GM12878 (cell line): ENCODE measurements at regions not wholly inside any gene's neighbourhood (a gene's known extent, or its start where the extent isn't known, plus 50 kb on each side); places are given as distances from the start of the nearest gene placed in this dataset.
"Not testable (repeated sequence)": the region's sequence is repeated elsewhere in the genome, so short reads cannot be mapped to it uniquely, and the experiment has no call there.

Source experiments
- ATAC-seq: fragments of 200-7000 bp; cut with Tn5 transposase; 3 replicates; pipeline ENCODE4 v1.9.1; 2020; ENCODE audit warnings: mild to moderate bottlenecking, moderate library complexity
- BruUV-seq: library from RNA; stranded (reverse); fragments of 400-500 nt; replicated peaks from 2 replicates; lab custom pipeline; 2021; lab: Mats Ljungman, UMichigan
- CTCF ChIA-PET: fragments of 300-600 bp; sonication (Branson Sonifier 250); formaldehyde crosslinking; extraction: SDS; loops from one replicate; lab custom pipeline; 2021; ENCODE audit warnings: inconsistent platforms; lab: Yijun Ruan, JAX
- POLR2A ChIA-PET: fragments of 350-600 bp; formaldehyde crosslinking; extraction: SDS; loops from one replicate; lab custom pipeline; 2021; ENCODE audit warnings: inconsistent platforms; lab: Charles Lee
- RAD21 ChIA-PET: fragments of 300-600 bp; sonication (Branson Sonifier 250); formaldehyde crosslinking; loops from one replicate; lab custom pipeline; 2023; ENCODE audit warnings: antibody characterized with exemption; ENCODE audit not compliant: unreplicated experiment; lab: Charles Lee
- SMC1A ChIA-PET: fragments of 300-600 bp; sonication (Branson Sonifier 250); formaldehyde crosslinking; loops from one replicate; lab custom pipeline; 2023; ENCODE audit not compliant: unreplicated experiment, uncharacterized antibody; lab: Charles Lee
- DNase-seq: peaks from one replicate; pipeline ENCODE4 v3.0.0-alpha.2; 2011; ENCODE audit warnings: low read depth, low spot score
- FAIRE-seq: peaks from 3 replicates; lab custom pipeline; 2011; peaks lifted over from hg19 to GRCh38; lab: Jason Lieb, UNC
- H2AFZ ChIP-seq: 2 replicates; pipeline ENCODE4 v1.6.0; 2011; ENCODE audit warnings: low read depth, low read length, control low read depth; ENCODE audit not compliant: control insufficient read depth
- H3K27ac ChIP-seq: 2 replicates; pipeline ENCODE4 v1.5.1; 2011; ENCODE audit warnings: control low read depth; ENCODE audit not compliant: control insufficient read depth, insufficient read depth
- H3K27me3 ChIP-seq, 2 experiments: replicated peaks in 1 of 2; 2 replicates each; pipeline versions ENCODE4 v1.6.0 to v1.6.1; 2011; ENCODE audit warnings: low read length in 1 of 2; ENCODE audit not compliant: control insufficient read depth in 2 of 2, insufficient read depth in 2 of 2
- H3K36me3 ChIP-seq, 2 experiments: 2 replicates each; pipeline ENCODE4 v1.5.1; 2011; ENCODE audit warnings: low read length in 1 of 2; ENCODE audit not compliant: control insufficient read depth in 2 of 2, insufficient read depth in 2 of 2
- H3K4me1 ChIP-seq: 2 replicates; pipeline ENCODE4 v1.6.1; 2011; ENCODE audit warnings: mild to moderate bottlenecking, low read length, moderate library complexity, mixed read lengths; ENCODE audit not compliant: control insufficient read depth, insufficient read depth
- H3K4me2 ChIP-seq: 2 replicates; pipeline ENCODE4 v1.6.0; 2011; ENCODE audit warnings: control low read depth; ENCODE audit not compliant: control insufficient read depth, insufficient read depth
- H3K4me3 ChIP-seq: fragments of 200-600 bp; sonication (generic); 2 replicates; pipeline ENCODE4 v1.5.1; 2016
- H3K79me2 ChIP-seq: 2 replicates; pipeline ENCODE4 v1.6.0; 2011; ENCODE audit warnings: low read length; ENCODE audit not compliant: control insufficient read depth, insufficient read depth
- H3K9ac ChIP-seq: 2 replicates; pipeline ENCODE4 v1.8.0; 2011; ENCODE audit warnings: low read length, control low read depth, mixed read lengths; ENCODE audit not compliant: control insufficient read depth, insufficient read depth
- H3K9me3 ChIP-seq: replicated peaks from 3 replicates; pipeline ENCODE4 v1.5.1; 2011; ENCODE audit warnings: mild to moderate bottlenecking, low read length; ENCODE audit not compliant: control insufficient read depth, insufficient read depth
- H4K20me1 ChIP-seq: 2 replicates; pipeline ENCODE4 v1.6.0; 2011; ENCODE audit not compliant: control insufficient read depth, insufficient read depth
- CBX3 ChIP-seq: fragments of 200-600 bp; sonication (generic); IDR thresholded peaks from 2 replicates; pipeline ENCODE4 v1.6.1; 2016; ENCODE audit warnings: low read depth, borderline replicate concordance
- HCFC1 ChIP-seq: fragments of 150-350 bp; IDR thresholded peaks from 2 replicates; pipeline ENCODE4 v1.6.1; 2014; ENCODE audit warnings: low read length
- HDAC2 ChIP-seq: fragments of 200-600 bp; sonication (generic); IDR thresholded peaks from 2 replicates; pipeline ENCODE4 v1.6.1; 2017
- IKZF2 ChIP-seq, 2 experiments: fragments of 450-650 bp; IDR thresholded peaks; 2 replicates each; pipeline ENCODE4 v1.6.1; 2017; ENCODE audit warnings: mild to moderate bottlenecking in 2 of 2, moderate library complexity in 2 of 2
- MYB ChIP-seq: fragments of 150-350 bp; IDR thresholded peaks from 2 replicates; pipeline ENCODE4 v1.6.1; 2014; ENCODE audit warnings: mild to moderate bottlenecking, low read depth, low read length, borderline replicate concordance
- RCOR1 ChIP-seq: conservative IDR thresholded peaks from 2 replicates; pipeline ENCODE4 v1.6.1; 2012; ENCODE audit warnings: low read depth, low read length, improper control_type of control experiment
- ZNF274 ChIP-seq: IDR thresholded peaks from one replicate; pipeline ENCODE4 v1.8.0; 2011; ENCODE audit not compliant: insufficient read length, insufficient read depth
- ZZZ3 ChIP-seq: IDR thresholded peaks from 2 replicates; pipeline ENCODE4 v1.6.1; 2011; ENCODE audit warnings: low read depth; ENCODE audit not compliant: control insufficient read depth, insufficient read length
- WGBS: methylation state at CpG from one replicate; pipeline ENCODE4 v1.1.6; 2016; ENCODE audit warnings: low lambda C conversion rate; ENCODE audit not compliant: insufficient replicate concordance, insufficient coverage; ENCODE audit errors: missing lambda C conversion rate; 5-methylcytosine and 5-hydroxymethylcytosine counted together
- in situ Hi-C: fragments of 300-500 bp; cut with MboI; formaldehyde crosslinking; loops from 9 replicates; pipeline ENCODE4 v1.14.3; 2018; ENCODE audit warnings: mixed read lengths
- intact Hi-C: fragments of 100-400 bp; cut with micrococcal nuclease; formaldehyde crosslinking; loops from one replicate; pipeline ENCODE4 v1.14.2; 2022; ENCODE audit not compliant: unreplicated experiment
- TF ChIP-seq, protein P1 (sequence below): fragments of 450-650 bp; IDR thresholded peaks from 2 replicates; pipeline ENCODE4 v1.6.1; 2018; ENCODE audit warnings: mild to moderate bottlenecking, low read depth, moderate library complexity; ENCODE audit not compliant: partially characterized antibody

DNA sequence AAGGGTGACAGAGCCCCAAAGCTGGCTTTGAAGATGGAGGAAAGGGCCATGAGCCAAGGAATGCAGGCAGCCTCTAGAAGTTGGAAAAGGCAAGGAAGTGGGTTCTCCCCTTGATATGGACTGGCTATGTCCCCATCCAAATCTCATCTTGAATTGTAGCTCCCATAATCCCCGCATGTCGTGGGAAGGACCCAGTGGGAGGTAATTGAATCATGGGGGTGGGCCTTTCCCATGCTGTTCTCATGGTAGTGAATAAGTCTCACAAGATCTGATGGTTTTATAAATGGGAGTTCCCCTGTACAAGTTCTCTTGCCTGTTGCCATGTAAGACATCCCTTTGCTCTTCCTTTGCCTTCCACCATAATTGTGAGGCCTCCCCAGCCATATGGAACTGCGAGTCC is 65.0 kb upstream of the NANOS1 start:
- intact Hi-C loops, FAIRE-seq, BruUV-seq, POLR2A ChIA-PET, in situ Hi-C loops, H3K27me3 ChIP-seq, H3K9ac ChIP-seq, H2AFZ ChIP-seq, H3K9me3 ChIP-seq, CTCF ChIA-PET, H3K4me3 ChIP-seq, H3K4me1 ChIP-seq, ATAC-seq, H4K20me1 ChIP-seq, SMC1A ChIA-PET, H3K36me3 ChIP-seq, DNase-seq, RAD21 ChIA-PET, H3K79me2 ChIP-seq, H3K4me2 ChIP-seq, H3K27ac ChIP-seq: not testable (repeated sequence)
- WGBS: 32% methylated on average over 3 of the region's 3 CpGs

DNA sequence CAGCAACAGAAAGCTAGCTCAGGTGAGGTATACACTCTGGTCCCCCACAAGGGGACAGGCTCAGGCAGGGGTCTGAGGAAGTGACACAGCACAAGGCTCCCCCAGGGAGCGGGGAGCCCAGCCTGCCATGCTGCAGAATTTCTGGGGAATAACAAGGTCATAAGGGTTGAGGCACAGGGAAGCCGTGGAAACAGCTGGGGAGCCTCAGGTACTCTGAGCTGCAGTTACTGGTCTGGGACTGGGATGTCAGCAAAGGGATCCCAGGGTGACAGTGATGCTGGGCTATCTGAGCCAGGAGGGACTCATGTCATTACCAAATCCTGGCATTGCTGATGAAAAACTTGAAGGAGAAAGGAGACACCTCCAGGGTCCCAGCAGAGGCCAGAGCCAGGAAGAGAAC is 64.4 kb upstream of the NANOS1 start:
- POLR2A ChIA-PET: no interaction called here
- SMC1A ChIA-PET: interaction anchor here (1.2 kb wide), 1 partner anchor 67 kb away, joined by 3 read pairs; no protein-coding TSS in a partner anchor
- BruUV-seq: no TSS peak

More for the DNA sequence above, 64.4 kb upstream of the NANOS1 start:
- CTCF ChIA-PET: no interaction called here
- RAD21 ChIA-PET: no interaction called here
- H3K4me3 ChIP-seq: no peak overlapping the region
- H4K20me1 ChIP-seq: no peaks in the 10 kb centered on the region
- no peak overlapping the region for H3K9ac ChIP-seq
- no peaks in the 10 kb centered on the region; the same call in 2 of the 3 replicates for H3K9me3 ChIP-seq
- H3K36me3 ChIP-seq: no peaks in the 10 kb centered on the region
- intact Hi-C loops: no loop called here
- DNase-seq (no peak), ATAC-seq (no peak)
- H3K27me3 ChIP-seq: peaks cover 0 to 2% of the 10 kb centered on the region in 2 experiments; a peak in 2 of 4 replicates
- 0% methylated on average over 2 of the region's 2 CpGs for WGBS
- H3K79me2 ChIP-seq: no peaks in the 10 kb centered on the region
- H2AFZ ChIP-seq: no peak overlapping the region
- H3K27ac ChIP-seq: no peak overlapping the region
- TF ChIP-seq, protein P1, sequence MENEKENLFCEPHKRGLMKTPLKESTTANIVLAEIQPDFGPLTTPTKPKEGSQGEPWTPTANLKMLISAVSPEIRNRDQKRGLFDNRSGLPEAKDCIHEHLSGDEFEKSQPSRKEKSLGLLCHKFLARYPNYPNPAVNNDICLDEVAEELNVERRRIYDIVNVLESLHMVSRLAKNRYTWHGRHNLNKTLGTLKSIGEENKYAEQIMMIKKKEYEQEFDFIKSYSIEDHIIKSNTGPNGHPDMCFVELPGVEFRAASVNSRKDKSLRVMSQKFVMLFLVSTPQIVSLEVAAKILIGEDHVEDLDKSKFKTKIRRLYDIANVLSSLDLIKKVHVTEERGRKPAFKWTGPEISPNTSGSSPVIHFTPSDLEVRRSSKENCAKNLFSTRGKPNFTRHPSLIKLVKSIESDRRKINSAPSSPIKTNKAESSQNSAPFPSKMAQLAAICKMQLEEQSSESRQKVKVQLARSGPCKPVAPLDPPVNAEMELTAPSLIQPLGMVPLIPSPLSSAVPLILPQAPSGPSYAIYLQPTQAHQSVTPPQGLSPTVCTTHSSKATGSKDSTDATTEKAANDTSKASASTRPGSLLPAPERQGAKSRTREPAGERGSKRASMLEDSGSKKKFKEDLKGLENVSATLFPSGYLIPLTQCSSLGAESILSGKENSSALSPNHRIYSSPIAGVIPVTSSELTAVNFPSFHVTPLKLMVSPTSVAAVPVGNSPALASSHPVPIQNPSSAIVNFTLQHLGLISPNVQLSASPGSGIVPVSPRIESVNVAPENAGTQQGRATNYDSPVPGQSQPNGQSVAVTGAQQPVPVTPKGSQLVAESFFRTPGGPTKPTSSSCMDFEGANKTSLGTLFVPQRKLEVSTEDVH: no peak
- TF ChIP-seq HCFC1 (no peak), IKZF2 (IDR thresholded peaks at IDR 0.05) (no peak), ZZZ3 (no peak), MYB (no peak), ZNF274 (no peak), CBX3 (no peak), HDAC2 (no peak), RCOR1 (no peak)
- TF ChIP-seq, all 136 proteins: peak for 0
- no peaks in the 10 kb centered on the region for H3K4me1 ChIP-seq
- in situ Hi-C loops: no loop called here
- no peak for FAIRE-seq
- H3K4me2 ChIP-seq: no peak overlapping the region
